CD14-positive monocyte (primary cell): ENCODE measurements at regions not wholly inside any gene's neighbourhood (a gene's known extent, or its start where the extent isn't known, plus 50 kb on each side); places are given as distances from the start of the nearest gene placed in this dataset.

Experiments used
- DNase-seq, 3 donors: peaks; one replicate each; pipeline ENCODE4 v3.0.0-alpha.2; 2011 to 2022
- H2AFZ ChIP-seq: 2 replicates; pipeline ENCODE4 v1.6.0; 2012; ENCODE audit warnings: mild to moderate bottlenecking, low read depth, low read length, inconsistent platforms; ENCODE audit not compliant: insufficient read depth, poor library complexity, severe bottlenecking
- H3K27ac ChIP-seq, 2 donors: 1 replicate in 1 of 2; 2 replicates in 1 of 2; pipeline ENCODE4 v1.5.1; 2012 to 2013; ENCODE audit warnings: low read length in 2 of 2, control low read depth in 1 of 2, inconsistent platforms in 1 of 2, low read depth in 1 of 2, mild to moderate bottlenecking in 1 of 2
- H3K27me3 ChIP-seq, 2 donors: one replicate each; pipeline versions ENCODE4 v1.6.0 to v1.6.1; 2011 to 2013; ENCODE audit warnings: low read length in 2 of 2; ENCODE audit not compliant: control insufficient read depth in 2 of 2, insufficient read depth in 2 of 2
- H3K36me3 ChIP-seq, 2 donors: replicated peaks in 1 of 2; 1 replicate in 1 of 2; 2 replicates in 1 of 2; pipeline versions ENCODE4 v1.5.1 to v1.6.1; 2012 to 2013; ENCODE audit warnings: low read length in 2 of 2, control low read depth in 1 of 2, inconsistent platforms in 1 of 2, mild to moderate bottlenecking in 1 of 2; ENCODE audit not compliant: insufficient read depth in 2 of 2, control insufficient read depth in 1 of 2
- H3K4me1 ChIP-seq, 2 donors: 1 replicate in 1 of 2; 2 replicates in 1 of 2; pipeline versions ENCODE4 v1.5.1 to v1.6.1; 2012 to 2013; ENCODE audit warnings: low read length in 2 of 2, control low read depth in 1 of 2, inconsistent platforms in 1 of 2, mild to moderate bottlenecking in 1 of 2, moderate library complexity in 1 of 2; ENCODE audit not compliant: insufficient read depth in 2 of 2, control insufficient read depth in 1 of 2
- H3K4me2 ChIP-seq: replicated peaks from 2 replicates; pipeline ENCODE3; 2012; ENCODE audit warnings: low read length, moderate library complexity, mild to moderate bottlenecking; ENCODE audit not compliant: poor library complexity, severe bottlenecking; ENCODE audit errors: extremely low read depth
- H3K4me3 ChIP-seq, 3 experiments: fragments of 200-600 bp in 1 of 3; sonication (generic) in 1 of 3; replicated peaks in 1 of 3; 1 replicate in 2 of 3; 2 replicates in 1 of 3; pipeline ENCODE4 v1.5.1; 2011 to 2013; ENCODE audit warnings: low read length in 3 of 3, mild to moderate bottlenecking in 3 of 3, control low read depth in 2 of 3, low read depth in 2 of 3, inconsistent platforms in 1 of 3, moderate library complexity in 1 of 3
- H3K79me2 ChIP-seq: 2 replicates; pipeline ENCODE4 v1.6.0; 2012; ENCODE audit warnings: mild to moderate bottlenecking, control low read depth, inconsistent platforms, low read length, moderate library complexity; ENCODE audit not compliant: insufficient read depth
- H3K9ac ChIP-seq: 2 replicates; pipeline ENCODE4 v1.6.0; 2017; ENCODE audit warnings: low read length, mild to moderate bottlenecking; ENCODE audit not compliant: insufficient read depth, poor library complexity, severe bottlenecking
- H3K9me3 ChIP-seq, 2 donors: replicated peaks in 1 of 2; 1 replicate in 1 of 2; 2 replicates in 1 of 2; pipeline versions ENCODE4 v1.5.1 to v1.6.1; 2012 to 2013; ENCODE audit warnings: low read length in 2 of 2, control low read depth in 1 of 2; ENCODE audit not compliant: control insufficient read depth in 1 of 2, insufficient read depth in 1 of 2
- H4K20me1 ChIP-seq: 2 replicates; pipeline ENCODE4 v1.6.0; 2012; ENCODE audit warnings: mild to moderate bottlenecking, low read length, control low read depth, moderate library complexity; ENCODE audit not compliant: insufficient read depth
- H3K27ac Mint-ChIP-seq, 7 donors: one replicate each; pipeline ENCODE4 v1.8.0; 2020; ENCODE audit warnings: mild to moderate bottlenecking in 7 of 7, mixed read lengths in 7 of 7, moderate library complexity in 6 of 7, inconsistent platforms in 2 of 7
- H3K27me3 Mint-ChIP-seq, 3 donors: one replicate each; pipeline ENCODE4 v1.8.0; 2021 to 2022; ENCODE audit warnings: low read depth in 3 of 3, mild to moderate bottlenecking in 3 of 3, mixed read lengths in 3 of 3, moderate library complexity in 3 of 3, inconsistent platforms in 1 of 3
- H3K36me3 Mint-ChIP-seq, 2 donors: one replicate each; pipeline ENCODE4 v1.8.0; 2020; ENCODE audit warnings: mixed read lengths in 2 of 2, inconsistent platforms in 1 of 2, mild to moderate bottlenecking in 1 of 2
- H3K4me1 Mint-ChIP-seq: one replicate; pipeline ENCODE4 v1.8.0; 2020; ENCODE audit warnings: mild to moderate bottlenecking, mixed read lengths
- H3K4me3 Mint-ChIP-seq, 2 donors: one replicate each; pipeline ENCODE4 v1.8.0; 2020; ENCODE audit warnings: mild to moderate bottlenecking in 2 of 2, mixed read lengths in 2 of 2, moderate library complexity in 1 of 2
- H3K9me3 Mint-ChIP-seq, 7 donors: one replicate each; pipeline ENCODE4 v1.8.0; 2020 to 2022; ENCODE audit warnings: mixed read lengths in 7 of 7, mild to moderate bottlenecking in 6 of 7, moderate library complexity in 6 of 7, inconsistent platforms in 2 of 7
- WGBS: methylation state at CpG from one replicate; pipeline ENCODE4 v1.1.5; 2013; ENCODE audit warnings: missing lambda C conversion rate; ENCODE audit not compliant: insufficient coverage; 5-methylcytosine and 5-hydroxymethylcytosine counted together
- intact Hi-C, 2 donors: fragments of 100-400 bp; cut with micrococcal nuclease; formaldehyde crosslinking; loops; one replicate each; pipeline versions ENCODE4 v1.15.0 to v1.15.1; 2023
- TF ChIP-seq, protein P1 (sequence below): fragments of 200-600 bp; IDR thresholded peaks from one replicate; pipeline ENCODE4 v1.8.0; 2022; ENCODE audit warnings: antibody characterized with exemption, mild to moderate bottlenecking

DNA sequence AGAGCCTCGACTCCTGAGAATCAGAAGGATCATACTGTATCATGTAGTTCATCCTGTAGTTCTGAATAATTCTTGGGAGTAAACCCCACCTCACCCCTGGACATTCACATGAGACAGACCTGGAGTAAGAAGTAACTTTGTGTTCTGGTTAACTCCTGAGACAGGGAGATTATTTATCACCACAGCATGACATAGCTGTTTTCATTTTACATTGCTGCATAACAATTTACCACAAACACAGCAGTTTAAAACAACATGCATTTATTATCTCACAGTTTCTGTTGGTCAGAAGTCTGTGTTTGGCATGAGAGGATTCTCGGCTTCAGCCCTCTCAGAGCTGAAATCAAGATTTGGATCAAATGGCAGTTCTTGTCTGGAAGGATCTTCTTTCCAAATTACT lies 855.8 kb upstream of the FANCL start:
- H3K27ac Mint-ChIP-seq = no peak overlapping the region
- TF ChIP-seq, protein P1, sequence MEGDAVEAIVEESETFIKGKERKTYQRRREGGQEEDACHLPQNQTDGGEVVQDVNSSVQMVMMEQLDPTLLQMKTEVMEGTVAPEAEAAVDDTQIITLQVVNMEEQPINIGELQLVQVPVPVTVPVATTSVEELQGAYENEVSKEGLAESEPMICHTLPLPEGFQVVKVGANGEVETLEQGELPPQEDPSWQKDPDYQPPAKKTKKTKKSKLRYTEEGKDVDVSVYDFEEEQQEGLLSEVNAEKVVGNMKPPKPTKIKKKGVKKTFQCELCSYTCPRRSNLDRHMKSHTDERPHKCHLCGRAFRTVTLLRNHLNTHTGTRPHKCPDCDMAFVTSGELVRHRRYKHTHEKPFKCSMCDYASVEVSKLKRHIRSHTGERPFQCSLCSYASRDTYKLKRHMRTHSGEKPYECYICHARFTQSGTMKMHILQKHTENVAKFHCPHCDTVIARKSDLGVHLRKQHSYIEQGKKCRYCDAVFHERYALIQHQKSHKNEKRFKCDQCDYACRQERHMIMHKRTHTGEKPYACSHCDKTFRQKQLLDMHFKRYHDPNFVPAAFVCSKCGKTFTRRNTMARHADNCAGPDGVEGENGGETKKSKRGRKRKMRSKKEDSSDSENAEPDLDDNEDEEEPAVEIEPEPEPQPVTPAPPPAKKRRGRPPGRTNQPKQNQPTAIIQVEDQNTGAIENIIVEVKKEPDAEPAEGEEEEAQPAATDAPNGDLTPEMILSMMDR = no peak
- no peak overlapping the region for H3K4me3 ChIP-seq
- H4K20me1 ChIP-seq = no peaks in the 10 kb centered on the region
- no peaks in the 10 kb centered on the region for H3K36me3 ChIP-seq
- no peaks in the 10 kb centered on the region for H3K27me3 ChIP-seq
- H3K36me3 Mint-ChIP-seq = no peaks in the 10 kb centered on the region
- peaks cover 6 to 15% of the 10 kb centered on the region in 2 donors for H3K9me3 ChIP-seq
- no peak overlapping the region for H3K4me3 Mint-ChIP-seq
- peaks cover 7 to 28% (median 20%) of the 10 kb centered on the region in 7 donors for H3K9me3 Mint-ChIP-seq
- no peak overlapping the region for H3K4me2 ChIP-seq
- no peaks in the 10 kb centered on the region for H3K79me2 ChIP-seq
- H3K27me3 Mint-ChIP-seq = no peaks in the 10 kb centered on the region
- 20% methylated on average over 1 of the region's 2 CpGs for WGBS
- DNase-seq = no peak
- H3K4me1 ChIP-seq = no peaks in the 10 kb centered on the region
- no peak overlapping the region for H3K27ac ChIP-seq
- intact Hi-C loops = no loop called here
- H3K9ac ChIP-seq = no peak overlapping the region
- no peaks in the 10 kb centered on the region for H3K4me1 Mint-ChIP-seq
- H2AFZ ChIP-seq = no peak overlapping the region

DNA sequence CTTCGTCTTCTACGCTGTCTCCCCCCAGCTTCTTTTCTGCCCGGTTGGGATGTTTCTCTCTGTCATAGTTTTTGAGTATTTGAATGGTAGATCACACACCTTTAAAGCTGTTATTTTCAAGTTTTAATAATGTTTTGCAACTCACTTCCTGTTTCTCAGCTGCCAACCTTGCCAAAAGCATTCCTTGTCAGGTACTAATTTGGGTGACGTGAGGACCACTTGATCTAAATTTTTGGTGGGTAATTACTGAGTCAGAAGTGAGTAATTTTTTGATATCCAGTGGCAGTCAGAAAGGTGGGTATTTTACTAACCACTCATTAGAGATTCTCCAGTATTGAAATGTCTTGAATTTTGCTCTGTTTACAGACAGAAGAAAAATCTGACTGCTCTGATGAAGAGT lies 852.4 kb upstream of the FANCL start:
- peaks cover 12 to 25% (median 18%) of the 10 kb centered on the region in 7 donors for H3K9me3 Mint-ChIP-seq
- H3K27ac ChIP-seq = no peak overlapping the region
- intact Hi-C loops = no loop called here
- peaks cover 6 to 14% of the 10 kb centered on the region in 2 donors for H3K9me3 ChIP-seq
- no peak for DNase-seq
- no CpG with 5 or more reads among the region's 4 CpGs for WGBS
- H2AFZ ChIP-seq = no peak overlapping the region
- H3K4me3 ChIP-seq = no peak overlapping the region
- H3K4me1 ChIP-seq = no peaks in the 10 kb centered on the region
- no peaks in the 10 kb centered on the region for H3K27me3 ChIP-seq
- no peak overlapping the region for H3K4me3 Mint-ChIP-seq
- no peaks in the 10 kb centered on the region for H3K36me3 ChIP-seq
- H3K9ac ChIP-seq = no peak overlapping the region
- H3K4me1 Mint-ChIP-seq = no peaks in the 10 kb centered on the region
- no peaks in the 10 kb centered on the region for H4K20me1 ChIP-seq
- H3K4me2 ChIP-seq = no peak overlapping the region
- H3K79me2 ChIP-seq = no peaks in the 10 kb centered on the region
- H3K27me3 Mint-ChIP-seq = peaks cover 0 to 2% (median 0%) of the 10 kb centered on the region in 3 donors
- TF ChIP-seq, protein P1 = no peak
- H3K36me3 Mint-ChIP-seq = no peaks in the 10 kb centered on the region
- no peak overlapping the region for H3K27ac Mint-ChIP-seq
